Ovary (tissue), 3 donors: ENCODE measurements at regions not wholly inside any gene's neighbourhood (a gene's known extent, or its start where the extent isn't known, plus 50 kb on each side); places are given as distances from the start of the nearest gene placed in this dataset.

Experiments used
- EP300 ChIP-seq: sonication (generic); formaldehyde crosslinking; IDR thresholded peaks from one replicate; pipeline ENCODE4 v1.6.1; 2017; ENCODE audit warnings: antibody characterized with exemption
- POLR2A ChIP-seq: fragments of 450-650 bp; IDR thresholded peaks from one replicate; pipeline ENCODE4 v1.6.1; 2017; ENCODE audit warnings: antibody characterized with exemption, mild to moderate bottlenecking, moderate library complexity
- TF ChIP-seq, protein P1 (sequence below), 3 donors: fragments of 450-650 bp in 2 of 3; fragments of 200-600 bp in 1 of 3; IDR thresholded peaks; one replicate each; pipeline versions ENCODE4 v1.5.1 to v1.8.0; 2016 to 2022; ENCODE audit warnings: antibody characterized with exemption in 3 of 3, mild to moderate bottlenecking in 1 of 3
- donor health status: DM: no; HTN: no; CAD: no.

DNA sequence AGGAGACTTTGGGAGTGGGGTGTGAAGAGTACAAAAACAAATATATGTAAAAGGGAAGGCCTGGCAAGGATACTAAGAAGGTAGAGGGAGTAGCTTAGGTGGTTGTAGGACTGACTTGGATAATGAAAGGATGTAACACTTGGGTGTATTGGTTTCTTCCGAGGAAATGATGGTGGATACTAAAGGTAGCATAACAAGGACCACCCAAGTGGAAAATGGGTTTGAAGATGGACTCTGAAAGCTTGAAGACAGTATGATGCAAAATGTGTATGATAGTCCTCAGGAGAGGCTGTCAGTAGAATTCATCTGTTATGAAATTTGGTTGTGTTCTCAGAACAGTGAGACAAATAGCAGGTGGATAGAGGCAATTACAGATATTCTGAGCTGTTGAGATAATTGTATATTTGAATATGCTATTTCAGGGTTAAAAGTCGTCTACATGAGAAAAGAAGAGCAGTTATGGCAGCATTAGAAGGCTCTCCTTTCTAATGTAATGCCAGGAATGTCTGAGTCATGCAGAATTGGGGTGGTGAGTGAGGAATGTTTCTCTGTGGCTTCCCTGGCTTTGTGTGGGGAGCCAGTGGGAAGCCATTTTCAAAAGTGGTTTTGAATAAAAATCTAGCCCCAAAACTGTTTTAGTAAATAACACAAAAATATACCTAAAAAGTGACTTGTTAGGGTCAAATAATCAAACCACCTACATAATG is 75.6 kb downstream of the FHIP1A start:
- TF ChIP-seq, protein P1, sequence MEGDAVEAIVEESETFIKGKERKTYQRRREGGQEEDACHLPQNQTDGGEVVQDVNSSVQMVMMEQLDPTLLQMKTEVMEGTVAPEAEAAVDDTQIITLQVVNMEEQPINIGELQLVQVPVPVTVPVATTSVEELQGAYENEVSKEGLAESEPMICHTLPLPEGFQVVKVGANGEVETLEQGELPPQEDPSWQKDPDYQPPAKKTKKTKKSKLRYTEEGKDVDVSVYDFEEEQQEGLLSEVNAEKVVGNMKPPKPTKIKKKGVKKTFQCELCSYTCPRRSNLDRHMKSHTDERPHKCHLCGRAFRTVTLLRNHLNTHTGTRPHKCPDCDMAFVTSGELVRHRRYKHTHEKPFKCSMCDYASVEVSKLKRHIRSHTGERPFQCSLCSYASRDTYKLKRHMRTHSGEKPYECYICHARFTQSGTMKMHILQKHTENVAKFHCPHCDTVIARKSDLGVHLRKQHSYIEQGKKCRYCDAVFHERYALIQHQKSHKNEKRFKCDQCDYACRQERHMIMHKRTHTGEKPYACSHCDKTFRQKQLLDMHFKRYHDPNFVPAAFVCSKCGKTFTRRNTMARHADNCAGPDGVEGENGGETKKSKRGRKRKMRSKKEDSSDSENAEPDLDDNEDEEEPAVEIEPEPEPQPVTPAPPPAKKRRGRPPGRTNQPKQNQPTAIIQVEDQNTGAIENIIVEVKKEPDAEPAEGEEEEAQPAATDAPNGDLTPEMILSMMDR (IDR thresholded peaks at IDR 0.05) = no peak
- no peak for TF ChIP-seq EP300
- TF ChIP-seq POLR2A = no peak
